MM.1S (cell line): ENCODE measurements at regions not wholly inside any gene's neighbourhood (a gene's known extent, or its start where the extent isn't known, plus 50 kb on each side); places are given as distances from the start of the nearest gene placed in this dataset.

ENCODE experiments used
- DNase-seq: peaks from one replicate; pipeline ENCODE4 v3.0.0-alpha.2; 2015
- H2AFZ ChIP-seq: fragments of 300-600 bp; sonication (generic); 2 replicates; pipeline ENCODE4 v1.6.0; 2016; ENCODE audit warnings: antibody characterized with exemption, low read length
- H3F3A ChIP-seq: fragments of 300-600 bp; sonication (generic); 2 replicates; pipeline ENCODE4 v1.6.1; 2016; ENCODE audit warnings: mild to moderate bottlenecking, antibody characterized with exemption, low read length, moderate library complexity, mixed read lengths; ENCODE audit not compliant: insufficient read depth
- H3K27ac ChIP-seq: fragments of 300-600 bp; sonication (generic); 2 replicates; pipeline ENCODE4 v1.5.1; 2016; ENCODE audit warnings: mild to moderate bottlenecking, low read length
- H3K27me3 ChIP-seq: fragments of 300-600 bp; sonication (generic); replicated peaks from 2 replicates; pipeline ENCODE4 v1.6.0; 2016; ENCODE audit warnings: low read length; ENCODE audit not compliant: insufficient read depth
- H3K36me3 ChIP-seq: fragments of 300-600 bp; sonication (generic); replicated peaks from 2 replicates; pipeline ENCODE4 v1.6.1; 2016; ENCODE audit warnings: mild to moderate bottlenecking, low read length, mixed read lengths; ENCODE audit not compliant: insufficient read depth
- H3K4me1 ChIP-seq: fragments of 300-600 bp; sonication (generic); 2 replicates; pipeline ENCODE4 v1.6.1; 2016; ENCODE audit warnings: low read length, mixed read lengths
- H3K4me2 ChIP-seq: fragments of 300-600 bp; sonication (generic); 2 replicates; pipeline ENCODE4 v1.6.0; 2016; ENCODE audit warnings: low read depth, low read length
- H3K4me3 ChIP-seq: fragments of 300-600 bp; sonication (generic); 2 replicates; pipeline ENCODE4 v1.5.1; 2016; ENCODE audit warnings: low read length, mixed read lengths
- H3K79me2 ChIP-seq: fragments of 300-600 bp; sonication (generic); 2 replicates; pipeline ENCODE4 v1.6.1; 2016; ENCODE audit warnings: mixed run types, low read length, mixed read lengths
- H3K9ac ChIP-seq: fragments of 300-600 bp; sonication (generic); 2 replicates; pipeline ENCODE4 v1.6.1; 2016; ENCODE audit warnings: low read length, mixed read lengths
- H3K9me2 ChIP-seq: fragments of 300-600 bp; sonication (generic); replicated peaks from 2 replicates; pipeline ENCODE4 v1.6.1; 2016; ENCODE audit warnings: mild to moderate bottlenecking, low read length, mixed read lengths; ENCODE audit not compliant: insufficient read depth
- H3K9me3 ChIP-seq: fragments of 300-600 bp; sonication (generic); replicated peaks from 2 replicates; pipeline ENCODE4 v1.6.1; 2016; ENCODE audit warnings: mild to moderate bottlenecking, low read length, mixed read lengths; ENCODE audit not compliant: insufficient read depth
- H4K20me1 ChIP-seq: fragments of 300-600 bp; sonication (generic); 2 replicates; pipeline ENCODE4 v1.6.1; 2016; ENCODE audit warnings: mild to moderate bottlenecking, low read length, moderate library complexity, mixed read lengths; ENCODE audit not compliant: insufficient read depth
- EZH2 ChIP-seq: fragments of 300-600 bp; sonication (generic); optimal IDR thresholded peaks from 2 replicates; pipeline ENCODE3; 2017; ENCODE audit warnings: low read depth, mild to moderate bottlenecking, antibody characterized with exemption, low read length, mixed read lengths
- EZH2phosphoT487 ChIP-seq: fragments of 300-600 bp; sonication (generic); IDR thresholded peaks from 2 replicates; pipeline ENCODE4 v1.6.1; 2018; ENCODE audit warnings: antibody characterized with exemption, low read length
- TF ChIP-seq, protein P1 (sequence below): fragments of 300-600 bp; sonication (generic); IDR thresholded peaks from 2 replicates; pipeline ENCODE4 v1.5.1; 2016; ENCODE audit warnings: antibody characterized with exemption, low read length, mixed read lengths

DNA sequence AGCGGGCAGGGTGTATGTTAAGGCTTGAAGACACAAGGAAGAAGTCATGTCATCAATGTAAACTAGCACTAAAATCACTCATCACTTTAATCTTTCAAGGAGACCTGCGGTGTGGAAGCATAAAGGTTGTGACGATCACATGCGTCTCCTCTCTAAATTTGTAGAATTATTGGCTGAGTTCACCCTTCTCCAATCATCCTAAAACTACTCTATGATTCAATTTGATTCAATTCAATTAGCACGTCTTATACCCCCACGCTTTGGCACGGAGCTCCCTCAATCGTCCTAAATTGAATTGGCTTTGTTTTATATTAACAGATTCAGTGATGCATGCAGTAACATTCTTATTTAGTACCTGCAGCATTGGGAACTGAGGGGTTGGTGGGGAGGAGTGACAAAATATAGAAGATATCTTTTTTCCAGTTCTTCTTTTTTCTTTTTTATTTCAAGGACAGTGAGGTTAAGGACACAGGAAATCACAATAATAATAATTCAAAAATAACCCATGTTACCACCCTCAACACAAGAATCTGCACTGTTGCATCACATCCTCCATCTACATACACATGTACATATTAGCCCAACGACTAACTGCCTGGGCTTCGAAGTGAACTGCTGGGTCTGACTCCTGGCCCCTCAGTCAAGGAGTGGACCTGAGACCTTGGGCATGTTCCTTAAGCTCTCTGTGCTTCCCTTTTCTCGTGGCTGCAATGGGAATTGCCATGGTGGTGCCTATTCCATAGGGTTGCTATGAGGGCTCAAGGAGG, 86.5 kb downstream of the LSM5 start:
- H4K20me1 ChIP-seq: no peaks in the 10 kb centered on the region
- no peaks in the 10 kb centered on the region for H3K27me3 ChIP-seq
- no peaks in the 10 kb centered on the region for H3K9me2 ChIP-seq
- H3K4me1 ChIP-seq: no peaks in the 10 kb centered on the region
- no peak overlapping the region for H3K4me2 ChIP-seq
- no peak for DNase-seq
- TF ChIP-seq, protein P1, sequence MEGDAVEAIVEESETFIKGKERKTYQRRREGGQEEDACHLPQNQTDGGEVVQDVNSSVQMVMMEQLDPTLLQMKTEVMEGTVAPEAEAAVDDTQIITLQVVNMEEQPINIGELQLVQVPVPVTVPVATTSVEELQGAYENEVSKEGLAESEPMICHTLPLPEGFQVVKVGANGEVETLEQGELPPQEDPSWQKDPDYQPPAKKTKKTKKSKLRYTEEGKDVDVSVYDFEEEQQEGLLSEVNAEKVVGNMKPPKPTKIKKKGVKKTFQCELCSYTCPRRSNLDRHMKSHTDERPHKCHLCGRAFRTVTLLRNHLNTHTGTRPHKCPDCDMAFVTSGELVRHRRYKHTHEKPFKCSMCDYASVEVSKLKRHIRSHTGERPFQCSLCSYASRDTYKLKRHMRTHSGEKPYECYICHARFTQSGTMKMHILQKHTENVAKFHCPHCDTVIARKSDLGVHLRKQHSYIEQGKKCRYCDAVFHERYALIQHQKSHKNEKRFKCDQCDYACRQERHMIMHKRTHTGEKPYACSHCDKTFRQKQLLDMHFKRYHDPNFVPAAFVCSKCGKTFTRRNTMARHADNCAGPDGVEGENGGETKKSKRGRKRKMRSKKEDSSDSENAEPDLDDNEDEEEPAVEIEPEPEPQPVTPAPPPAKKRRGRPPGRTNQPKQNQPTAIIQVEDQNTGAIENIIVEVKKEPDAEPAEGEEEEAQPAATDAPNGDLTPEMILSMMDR: no peak
- no peak for TF ChIP-seq EZH2phosphoT487
- no peak for TF ChIP-seq EZH2
- no peak overlapping the region for H3K9ac ChIP-seq
- H3K27ac ChIP-seq: no peak overlapping the region; the same call in 1 of the 2 replicates
- H2AFZ ChIP-seq: no peak overlapping the region
- no peaks in the 10 kb centered on the region for H3K9me3 ChIP-seq
- no peaks in the 10 kb centered on the region for H3K79me2 ChIP-seq
- no peaks in the 10 kb centered on the region for H3K36me3 ChIP-seq
- H3K4me3 ChIP-seq: no peak overlapping the region
- no peaks in the 10 kb centered on the region for H3F3A ChIP-seq

DNA sequence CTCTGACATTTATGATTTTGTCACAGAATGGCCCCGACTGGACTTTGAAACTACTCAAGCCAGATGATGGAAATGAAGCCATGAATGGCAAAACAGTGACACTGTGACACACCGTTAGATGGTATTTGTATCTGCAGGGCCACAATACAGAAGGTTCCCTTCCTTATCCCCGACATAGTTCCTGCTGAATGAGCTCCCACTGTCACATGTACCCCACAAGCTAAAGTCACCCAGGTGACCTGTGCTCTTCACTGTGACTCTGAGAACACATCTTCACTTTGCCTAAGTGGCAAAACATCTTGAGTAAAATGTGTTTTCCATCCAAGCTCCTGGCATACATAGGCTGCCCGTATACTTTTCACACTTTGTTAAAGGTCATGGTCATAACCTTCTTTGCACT, 89.5 kb downstream of the LSM5 start:
- H3F3A ChIP-seq: no peaks in the 10 kb centered on the region
- H4K20me1 ChIP-seq: no peaks in the 10 kb centered on the region
- no peak overlapping the region for H3K4me2 ChIP-seq
- H3K9me2 ChIP-seq: no peaks in the 10 kb centered on the region
- no peak overlapping the region for H2AFZ ChIP-seq
- H3K4me1 ChIP-seq: no peaks in the 10 kb centered on the region
- H3K9ac ChIP-seq: no peak overlapping the region
- no peak overlapping the region for H3K27ac ChIP-seq
- no peaks in the 10 kb centered on the region for H3K79me2 ChIP-seq
- no peaks in the 10 kb centered on the region for H3K27me3 ChIP-seq
- no peak overlapping the region for H3K4me3 ChIP-seq
- no peaks in the 10 kb centered on the region for H3K36me3 ChIP-seq
- no peak for TF ChIP-seq EZH2
- TF ChIP-seq, protein P1: no peak
- DNase-seq: no peak
- no peaks in the 10 kb centered on the region for H3K9me3 ChIP-seq

DNA sequence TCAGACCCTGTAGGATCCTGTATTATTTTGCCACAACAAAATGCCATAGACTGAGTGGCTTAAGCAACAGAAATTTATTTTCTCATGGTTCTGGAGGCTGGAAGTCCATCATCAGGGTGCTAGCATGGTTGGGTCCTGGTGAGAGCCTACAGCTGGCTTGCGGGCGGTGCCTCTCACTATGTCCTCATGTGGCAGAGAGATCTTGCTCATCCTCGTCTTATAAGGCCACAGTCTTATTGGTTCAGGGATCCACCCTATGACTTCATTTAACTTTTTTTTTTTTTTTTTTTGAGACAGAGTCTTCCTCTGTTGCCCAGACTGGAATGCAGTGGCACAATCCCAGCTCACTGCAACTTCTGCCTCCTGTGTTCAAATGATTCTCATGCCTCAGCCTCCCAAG, 90.9 kb downstream of the LSM5 start:
- H2AFZ ChIP-seq: no peak overlapping the region
- no peaks in the 10 kb centered on the region for H3K27me3 ChIP-seq
- TF ChIP-seq EZH2: no peak
- no peak for TF ChIP-seq EZH2phosphoT487
- TF ChIP-seq, protein P1: no peak
- no peak for DNase-seq
- no peaks in the 10 kb centered on the region for H4K20me1 ChIP-seq
- no peaks in the 10 kb centered on the region for H3K9me3 ChIP-seq
- no peak overlapping the region for H3K27ac ChIP-seq
- H3K9ac ChIP-seq: no peak overlapping the region
- H3K4me2 ChIP-seq: no peak overlapping the region
- no peaks in the 10 kb centered on the region for H3K4me1 ChIP-seq
- no peaks in the 10 kb centered on the region for H3K79me2 ChIP-seq
- no peaks in the 10 kb centered on the region for H3K9me2 ChIP-seq
- no peaks in the 10 kb centered on the region for H3F3A ChIP-seq
- no peaks in the 10 kb centered on the region for H3K36me3 ChIP-seq
- no peak overlapping the region for H3K4me3 ChIP-seq
